ENCODE measurements at regions not wholly inside any gene's neighbourhood (a gene's known extent, or its start where the extent isn't known, plus 50 kb on each side); places are given as distances from the start of the nearest gene placed in this dataset.

GRCh38 chr11:112322173-112322790 lies 61.6 kb upstream of the PLET1 start:
- TF ChIP-seq, protein P1, sequence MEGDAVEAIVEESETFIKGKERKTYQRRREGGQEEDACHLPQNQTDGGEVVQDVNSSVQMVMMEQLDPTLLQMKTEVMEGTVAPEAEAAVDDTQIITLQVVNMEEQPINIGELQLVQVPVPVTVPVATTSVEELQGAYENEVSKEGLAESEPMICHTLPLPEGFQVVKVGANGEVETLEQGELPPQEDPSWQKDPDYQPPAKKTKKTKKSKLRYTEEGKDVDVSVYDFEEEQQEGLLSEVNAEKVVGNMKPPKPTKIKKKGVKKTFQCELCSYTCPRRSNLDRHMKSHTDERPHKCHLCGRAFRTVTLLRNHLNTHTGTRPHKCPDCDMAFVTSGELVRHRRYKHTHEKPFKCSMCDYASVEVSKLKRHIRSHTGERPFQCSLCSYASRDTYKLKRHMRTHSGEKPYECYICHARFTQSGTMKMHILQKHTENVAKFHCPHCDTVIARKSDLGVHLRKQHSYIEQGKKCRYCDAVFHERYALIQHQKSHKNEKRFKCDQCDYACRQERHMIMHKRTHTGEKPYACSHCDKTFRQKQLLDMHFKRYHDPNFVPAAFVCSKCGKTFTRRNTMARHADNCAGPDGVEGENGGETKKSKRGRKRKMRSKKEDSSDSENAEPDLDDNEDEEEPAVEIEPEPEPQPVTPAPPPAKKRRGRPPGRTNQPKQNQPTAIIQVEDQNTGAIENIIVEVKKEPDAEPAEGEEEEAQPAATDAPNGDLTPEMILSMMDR (IDR thresholded peaks at IDR 0.05): no peak
- no peak for TF ChIP-seq TCF7L2 (IDR thresholded peaks at IDR 0.05; ENCODE audit: low read depth, low read length)
- no peak for TF ChIP-seq POLR2AphosphoS5 (IDR thresholded peaks at IDR 0.05; ENCODE audit: low read depth, low read length)
- TF ChIP-seq REST (IDR thresholded peaks at IDR 0.05; ENCODE audit: insufficient read depth in 1 of 2, low read depth in 2 of 2, low read length in 1 of 2): no peak
- TF ChIP-seq SIN3A (IDR thresholded peaks at IDR 0.05; ENCODE audit: borderline replicate concordance, insufficient read depth, low read depth, low read length): no peak
